ENCODE measurements at regions not wholly inside any gene's neighbourhood (a gene's known extent, or its start where the extent isn't known, plus 50 kb on each side); places are given as distances from the start of the nearest gene placed in this dataset.

DNA sequence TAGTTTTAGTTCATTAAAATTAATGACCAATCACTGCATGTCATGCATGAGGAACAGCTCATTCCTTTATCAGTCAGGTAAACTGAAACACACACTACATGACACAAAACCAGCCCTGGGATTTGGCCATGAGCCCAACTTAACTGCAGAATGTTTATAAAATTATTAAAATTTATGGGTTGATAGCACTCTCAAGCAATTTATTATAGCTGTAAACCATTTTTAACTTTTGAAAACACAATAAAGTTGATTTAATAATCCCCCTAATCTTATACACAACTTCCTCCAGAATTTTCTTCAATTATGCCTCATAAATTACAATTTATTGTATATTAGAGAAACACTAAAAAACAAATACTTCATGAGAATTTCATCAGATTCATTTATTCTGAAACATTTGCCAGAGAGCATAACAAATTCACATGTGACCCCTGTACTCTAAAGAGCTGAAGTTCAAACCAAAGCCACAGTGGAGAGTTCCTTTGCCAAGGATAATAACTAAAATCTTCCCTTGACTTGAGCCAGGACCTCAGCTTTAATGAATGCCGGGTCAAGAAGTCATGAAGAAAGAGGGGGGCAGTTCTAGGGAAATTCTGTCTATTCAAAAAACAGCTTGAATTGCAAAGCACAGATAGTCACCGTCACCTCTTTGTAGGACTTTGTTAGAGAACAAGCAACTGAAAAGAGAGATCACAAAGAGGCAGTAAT lies 763.7 kb upstream of the GRAMD2B start (continued):
- TF ChIP-seq, protein P1, sequence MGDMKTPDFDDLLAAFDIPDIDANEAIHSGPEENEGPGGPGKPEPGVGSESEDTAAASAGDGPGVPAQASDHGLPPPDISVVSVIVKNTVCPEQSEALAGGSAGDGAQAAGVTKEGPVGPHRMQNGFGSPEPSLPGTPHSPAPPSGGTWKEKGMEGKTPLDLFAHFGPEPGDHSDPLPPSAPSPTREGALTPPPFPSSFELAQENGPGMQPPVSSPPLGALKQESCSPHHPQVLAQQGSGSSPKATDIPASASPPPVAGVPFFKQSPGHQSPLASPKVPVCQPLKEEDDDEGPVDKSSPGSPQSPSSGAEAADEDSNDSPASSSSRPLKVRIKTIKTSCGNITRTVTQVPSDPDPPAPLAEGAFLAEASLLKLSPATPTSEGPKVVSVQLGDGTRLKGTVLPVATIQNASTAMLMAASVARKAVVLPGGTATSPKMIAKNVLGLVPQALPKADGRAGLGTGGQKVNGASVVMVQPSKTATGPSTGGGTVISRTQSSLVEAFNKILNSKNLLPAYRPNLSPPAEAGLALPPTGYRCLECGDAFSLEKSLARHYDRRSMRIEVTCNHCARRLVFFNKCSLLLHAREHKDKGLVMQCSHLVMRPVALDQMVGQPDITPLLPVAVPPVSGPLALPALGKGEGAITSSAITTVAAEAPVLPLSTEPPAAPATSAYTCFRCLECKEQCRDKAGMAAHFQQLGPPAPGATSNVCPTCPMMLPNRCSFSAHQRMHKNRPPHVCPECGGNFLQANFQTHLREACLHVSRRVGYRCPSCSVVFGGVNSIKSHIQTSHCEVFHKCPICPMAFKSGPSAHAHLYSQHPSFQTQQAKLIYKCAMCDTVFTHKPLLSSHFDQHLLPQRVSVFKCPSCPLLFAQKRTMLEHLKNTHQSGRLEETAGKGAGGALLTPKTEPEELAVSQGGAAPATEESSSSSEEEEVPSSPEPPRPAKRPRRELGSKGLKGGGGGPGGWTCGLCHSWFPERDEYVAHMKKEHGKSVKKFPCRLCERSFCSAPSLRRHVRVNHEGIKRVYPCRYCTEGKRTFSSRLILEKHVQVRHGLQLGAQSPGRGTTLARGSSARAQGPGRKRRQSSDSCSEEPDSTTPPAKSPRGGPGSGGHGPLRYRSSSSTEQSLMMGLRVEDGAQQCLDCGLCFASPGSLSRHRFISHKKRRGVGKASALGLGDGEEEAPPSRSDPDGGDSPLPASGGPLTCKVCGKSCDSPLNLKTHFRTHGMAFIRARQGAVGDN (CRISPR knock-in tag; IDR thresholded peaks at IDR 0.05), result no peak
- TF ChIP-seq RELA (CRISPR knock-in tag; IDR thresholded peaks at IDR 0.05) (no peak), SNAI1 (CRISPR knock-in tag; IDR thresholded peaks at IDR 0.05; ENCODE audit: borderline replicate concordance) (no peak), ZNF674 (CRISPR knock-in tag; IDR thresholded peaks at IDR 0.05; ENCODE audit: low read depth) (no peak), SP2 (CRISPR knock-in tag; IDR thresholded peaks at IDR 0.05) (no peak), FLYWCH1 (CRISPR knock-in tag; IDR thresholded peaks at IDR 0.05) (no peak), KAT8 (CRISPR knock-in tag; IDR thresholded peaks at IDR 0.05) (no peak), ATF7 (IDR thresholded peaks at IDR 0.05) (no peak), ATF7 (CRISPR knock-in tag; IDR thresholded peaks at IDR 0.05) (no peak), STAG1 (CRISPR knock-in tag; IDR thresholded peaks at IDR 0.05) (no peak), MXD4 (CRISPR knock-in tag; IDR thresholded peaks at IDR 0.05) (no peak)

Measured in HepG2 (cell line).